ENCODE measurements at regions not wholly inside any gene's neighbourhood (a gene's known extent, or its start where the extent isn't known, plus 50 kb on each side); places are given as distances from the start of the nearest gene placed in this dataset.

DNA sequence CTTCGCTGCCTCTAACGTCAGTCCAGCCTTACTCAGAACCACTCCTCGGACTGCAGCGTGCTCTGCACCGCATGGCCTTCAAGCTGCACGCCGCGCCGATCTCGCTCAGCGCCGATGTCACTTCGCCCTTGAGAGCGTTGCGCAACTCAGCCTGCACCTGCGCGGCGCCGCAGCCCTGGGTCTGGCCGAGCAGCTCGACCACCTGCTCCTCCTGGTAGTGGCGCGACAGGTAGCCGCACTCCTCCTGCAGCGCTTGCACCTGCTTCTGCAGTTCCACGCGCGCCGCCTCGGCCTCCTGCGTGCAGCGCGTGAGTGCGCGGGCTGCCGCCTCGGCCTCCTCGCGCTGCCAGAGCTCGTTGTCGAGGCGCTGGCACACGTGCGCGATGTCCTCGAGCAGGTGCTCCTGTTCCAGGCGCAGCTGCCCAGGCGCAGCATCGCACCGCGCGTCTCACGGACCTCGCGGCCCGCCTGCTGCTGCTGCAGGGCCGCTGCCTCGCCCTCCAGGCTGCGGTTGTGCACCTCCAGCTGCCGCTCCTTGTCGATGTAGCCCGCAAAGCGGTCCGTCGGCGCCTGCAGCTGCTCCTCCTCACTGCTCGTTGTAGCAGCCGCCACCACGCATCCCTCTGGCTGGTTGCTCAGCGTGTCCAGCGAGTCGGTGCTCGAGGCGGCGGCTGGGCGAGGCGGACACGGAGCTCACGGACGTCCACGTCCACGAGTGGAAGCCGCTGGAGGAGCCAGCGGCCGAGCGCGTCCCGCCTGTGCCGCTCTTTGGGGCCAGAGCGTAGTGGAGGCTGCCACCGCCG lies 380.6 kb upstream of the CHD6 start:
- Histone ChIP-seq H3K9me2 (ENCODE audit: insufficient read depth) (no peaks in the 10 kb centered on the region), H3K27ac (ENCODE audit: low read depth) (no peak overlapping the region), H2AFZ (no peak overlapping the region), H3K4me1 (ENCODE audit: insufficient read depth) (no peaks in the 10 kb centered on the region), H3K36me3 (ENCODE audit: insufficient read depth) (no peaks in the 10 kb centered on the region), H3K27me3 (ENCODE audit: insufficient read depth) (no peaks in the 10 kb centered on the region), H3K4me3 (no peak overlapping the region), H3K4me2 (no peak overlapping the region), H3F3A (replicated peaks; ENCODE audit: low read depth) (no peaks in the 10 kb centered on the region), H3K79me2 (replicated peaks; ENCODE audit: insufficient read depth) (no peaks in the 10 kb centered on the region), H4K20me1 (replicated peaks; ENCODE audit: insufficient read depth) (no peaks in the 10 kb centered on the region)
- DNase-seq (ENCODE audit: low spot score), result no peak
- peaks cover 39% of the 10 kb centered on the region for H3K36me3 Mint-ChIP-seq (ENCODE audit: low read depth)
- no peak for TF ChIP-seq ZNF114 (CRISPR knock-in tag; IDR thresholded peaks at IDR 0.05)
- TF ChIP-seq, protein P1, sequence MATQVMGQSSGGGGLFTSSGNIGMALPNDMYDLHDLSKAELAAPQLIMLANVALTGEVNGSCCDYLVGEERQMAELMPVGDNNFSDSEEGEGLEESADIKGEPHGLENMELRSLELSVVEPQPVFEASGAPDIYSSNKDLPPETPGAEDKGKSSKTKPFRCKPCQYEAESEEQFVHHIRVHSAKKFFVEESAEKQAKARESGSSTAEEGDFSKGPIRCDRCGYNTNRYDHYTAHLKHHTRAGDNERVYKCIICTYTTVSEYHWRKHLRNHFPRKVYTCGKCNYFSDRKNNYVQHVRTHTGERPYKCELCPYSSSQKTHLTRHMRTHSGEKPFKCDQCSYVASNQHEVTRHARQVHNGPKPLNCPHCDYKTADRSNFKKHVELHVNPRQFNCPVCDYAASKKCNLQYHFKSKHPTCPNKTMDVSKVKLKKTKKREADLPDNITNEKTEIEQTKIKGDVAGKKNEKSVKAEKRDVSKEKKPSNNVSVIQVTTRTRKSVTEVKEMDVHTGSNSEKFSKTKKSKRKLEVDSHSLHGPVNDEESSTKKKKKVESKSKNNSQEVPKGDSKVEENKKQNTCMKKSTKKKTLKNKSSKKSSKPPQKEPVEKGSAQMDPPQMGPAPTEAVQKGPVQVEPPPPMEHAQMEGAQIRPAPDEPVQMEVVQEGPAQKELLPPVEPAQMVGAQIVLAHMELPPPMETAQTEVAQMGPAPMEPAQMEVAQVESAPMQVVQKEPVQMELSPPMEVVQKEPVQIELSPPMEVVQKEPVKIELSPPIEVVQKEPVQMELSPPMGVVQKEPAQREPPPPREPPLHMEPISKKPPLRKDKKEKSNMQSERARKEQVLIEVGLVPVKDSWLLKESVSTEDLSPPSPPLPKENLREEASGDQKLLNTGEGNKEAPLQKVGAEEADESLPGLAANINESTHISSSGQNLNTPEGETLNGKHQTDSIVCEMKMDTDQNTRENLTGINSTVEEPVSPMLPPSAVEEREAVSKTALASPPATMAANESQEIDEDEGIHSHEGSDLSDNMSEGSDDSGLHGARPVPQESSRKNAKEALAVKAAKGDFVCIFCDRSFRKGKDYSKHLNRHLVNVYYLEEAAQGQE (IDR thresholded peaks at IDR 0.05; ENCODE audit: unreplicated experiment), result no peak
- TF ChIP-seq, protein P2, sequence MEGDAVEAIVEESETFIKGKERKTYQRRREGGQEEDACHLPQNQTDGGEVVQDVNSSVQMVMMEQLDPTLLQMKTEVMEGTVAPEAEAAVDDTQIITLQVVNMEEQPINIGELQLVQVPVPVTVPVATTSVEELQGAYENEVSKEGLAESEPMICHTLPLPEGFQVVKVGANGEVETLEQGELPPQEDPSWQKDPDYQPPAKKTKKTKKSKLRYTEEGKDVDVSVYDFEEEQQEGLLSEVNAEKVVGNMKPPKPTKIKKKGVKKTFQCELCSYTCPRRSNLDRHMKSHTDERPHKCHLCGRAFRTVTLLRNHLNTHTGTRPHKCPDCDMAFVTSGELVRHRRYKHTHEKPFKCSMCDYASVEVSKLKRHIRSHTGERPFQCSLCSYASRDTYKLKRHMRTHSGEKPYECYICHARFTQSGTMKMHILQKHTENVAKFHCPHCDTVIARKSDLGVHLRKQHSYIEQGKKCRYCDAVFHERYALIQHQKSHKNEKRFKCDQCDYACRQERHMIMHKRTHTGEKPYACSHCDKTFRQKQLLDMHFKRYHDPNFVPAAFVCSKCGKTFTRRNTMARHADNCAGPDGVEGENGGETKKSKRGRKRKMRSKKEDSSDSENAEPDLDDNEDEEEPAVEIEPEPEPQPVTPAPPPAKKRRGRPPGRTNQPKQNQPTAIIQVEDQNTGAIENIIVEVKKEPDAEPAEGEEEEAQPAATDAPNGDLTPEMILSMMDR (conservative IDR thresholded peaks at IDR 0.05; ENCODE audit: low read depth in 2 of 2), result no peak
- TF ChIP-seq JUNB (IDR thresholded peaks at IDR 0.05; ENCODE audit: unreplicated experiment), result no peak
- TF ChIP-seq EZH2 (IDR thresholded peaks at IDR 0.05; ENCODE audit: low read depth, unreplicated experiment), result no peak
- no peak for TF ChIP-seq STAT1 (IDR thresholded peaks at IDR 0.05; ENCODE audit: unreplicated experiment)
- TF ChIP-seq NANOG (IDR thresholded peaks at IDR 0.05; ENCODE audit: borderline replicate concordance), result no peak
- TF ChIP-seq POLR2AphosphoS5 (IDR thresholded peaks at IDR 0.05; ENCODE audit: low read depth), result no peak
- TF ChIP-seq CREB1 (CRISPR knock-in tag; IDR thresholded peaks at IDR 0.05; ENCODE audit: low read depth), result no peak
- no peak for TF ChIP-seq EZH2phosphoT487 (IDR thresholded peaks at IDR 0.05; ENCODE audit: unreplicated experiment)
- TF ChIP-seq, protein P3, sequence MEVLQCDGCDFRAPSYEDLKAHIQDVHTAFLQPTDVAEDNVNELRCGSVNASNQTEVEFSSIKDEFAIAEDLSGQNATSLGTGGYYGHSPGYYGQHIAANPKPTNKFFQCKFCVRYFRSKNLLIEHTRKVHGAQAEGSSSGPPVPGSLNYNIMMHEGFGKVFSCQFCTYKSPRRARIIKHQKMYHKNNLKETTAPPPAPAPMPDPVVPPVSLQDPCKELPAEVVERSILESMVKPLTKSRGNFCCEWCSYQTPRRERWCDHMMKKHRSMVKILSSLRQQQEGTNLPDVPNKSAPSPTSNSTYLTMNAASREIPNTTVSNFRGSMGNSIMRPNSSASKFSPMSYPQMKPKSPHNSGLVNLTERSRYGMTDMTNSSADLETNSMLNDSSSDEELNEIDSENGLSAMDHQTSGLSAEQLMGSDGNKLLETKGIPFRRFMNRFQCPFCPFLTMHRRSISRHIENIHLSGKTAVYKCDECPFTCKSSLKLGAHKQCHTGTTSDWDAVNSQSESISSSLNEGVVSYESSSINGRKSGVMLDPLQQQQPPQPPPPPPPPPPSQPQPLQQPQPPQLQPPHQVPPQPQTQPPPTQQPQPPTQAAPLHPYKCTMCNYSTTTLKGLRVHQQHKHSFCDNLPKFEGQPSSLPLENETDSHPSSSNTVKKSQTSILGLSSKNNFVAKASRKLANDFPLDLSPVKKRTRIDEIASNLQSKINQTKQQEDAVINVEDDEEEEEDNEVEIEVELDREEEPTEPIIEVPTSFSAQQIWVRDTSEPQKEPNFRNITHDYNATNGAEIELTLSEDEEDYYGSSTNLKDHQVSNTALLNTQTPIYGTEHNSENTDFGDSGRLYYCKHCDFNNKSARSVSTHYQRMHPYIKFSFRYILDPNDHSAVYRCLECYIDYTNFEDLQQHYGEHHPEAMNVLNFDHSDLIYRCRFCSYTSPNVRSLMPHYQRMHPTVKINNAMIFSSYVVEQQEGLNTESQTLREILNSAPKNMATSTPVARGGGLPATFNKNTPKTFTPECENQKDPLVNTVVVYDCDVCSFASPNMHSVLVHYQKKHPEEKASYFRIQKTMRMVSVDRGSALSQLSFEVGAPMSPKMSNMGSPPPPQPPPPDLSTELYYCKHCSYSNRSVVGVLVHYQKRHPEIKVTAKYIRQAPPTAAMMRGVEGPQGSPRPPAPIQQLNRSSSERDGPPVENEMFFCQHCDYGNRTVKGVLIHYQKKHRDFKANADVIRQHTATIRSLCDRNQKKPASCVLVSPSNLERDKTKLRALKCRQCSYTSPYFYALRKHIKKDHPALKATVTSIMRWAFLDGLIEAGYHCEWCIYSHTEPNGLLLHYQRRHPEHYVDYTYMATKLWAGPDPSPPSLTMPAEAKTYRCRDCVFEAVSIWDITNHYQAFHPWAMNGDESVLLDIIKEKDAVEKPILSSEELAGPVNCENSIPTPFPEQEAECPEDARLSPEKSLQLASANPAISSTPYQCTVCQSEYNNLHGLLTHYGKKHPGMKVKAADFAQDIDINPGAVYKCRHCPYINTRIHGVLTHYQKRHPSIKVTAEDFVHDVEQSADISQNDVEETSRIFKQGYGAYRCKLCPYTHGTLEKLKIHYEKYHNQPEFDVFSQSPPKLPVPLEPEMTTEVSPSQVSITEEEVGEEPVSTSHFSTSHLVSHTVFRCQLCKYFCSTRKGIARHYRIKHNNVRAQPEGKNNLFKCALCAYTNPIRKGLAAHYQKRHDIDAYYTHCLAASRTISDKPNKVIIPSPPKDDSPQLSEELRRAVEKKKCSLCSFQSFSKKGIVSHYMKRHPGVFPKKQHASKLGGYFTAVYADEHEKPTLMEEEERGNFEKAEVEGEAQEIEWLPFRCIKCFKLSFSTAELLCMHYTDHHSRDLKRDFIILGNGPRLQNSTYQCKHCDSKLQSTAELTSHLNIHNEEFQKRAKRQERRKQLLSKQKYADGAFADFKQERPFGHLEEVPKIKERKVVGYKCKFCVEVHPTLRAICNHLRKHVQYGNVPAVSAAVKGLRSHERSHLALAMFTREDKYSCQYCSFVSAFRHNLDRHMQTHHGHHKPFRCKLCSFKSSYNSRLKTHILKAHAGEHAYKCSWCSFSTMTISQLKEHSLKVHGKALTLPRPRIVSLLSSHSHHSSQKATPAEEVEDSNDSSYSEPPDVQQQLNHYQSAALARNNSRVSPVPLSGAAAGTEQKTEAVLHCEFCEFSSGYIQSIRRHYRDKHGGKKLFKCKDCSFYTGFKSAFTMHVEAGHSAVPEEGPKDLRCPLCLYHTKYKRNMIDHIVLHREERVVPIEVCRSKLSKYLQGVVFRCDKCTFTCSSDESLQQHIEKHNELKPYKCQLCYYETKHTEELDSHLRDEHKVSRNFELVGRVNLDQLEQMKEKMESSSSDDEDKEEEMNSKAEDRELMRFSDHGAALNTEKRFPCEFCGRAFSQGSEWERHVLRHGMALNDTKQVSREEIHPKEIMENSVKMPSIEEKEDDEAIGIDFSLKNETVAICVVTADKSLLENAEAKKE (CRISPR knock-in tag; IDR thresholded peaks at IDR 0.05), result no peak
- H3K4me3 Mint-ChIP-seq, result no peak overlapping the region
- peaks cover 9% of the 10 kb centered on the region for H3K27me3 Mint-ChIP-seq (ENCODE audit: insufficient read depth, low read depth, poor library complexity)
- no peaks in the 10 kb centered on the region; the same call in 2 of the 3 replicates for H3K4me1 Mint-ChIP-seq
- no peak overlapping the region for H3K27ac Mint-ChIP-seq
- no peak for ATAC-seq
- H3K9me3 Mint-ChIP-seq, result peaks cover 85% of the 10 kb centered on the region
